ENCODE measurements at regions not wholly inside any gene's neighbourhood (a gene's known extent, or its start where the extent isn't known, plus 50 kb on each side); places are given as distances from the start of the nearest gene placed in this dataset.

GRCh38 chr5:119864286-119864685 lies 234.9 kb downstream of the FAM170A start:
- ChIA-PET POLR2A (no interaction called here), CTCF (no interaction called here)
- H3K36me3 Mint-ChIP-seq: no peaks in the 10 kb centered on the region
- H3K9me3 Mint-ChIP-seq: peaks cover 7% of the 10 kb centered on the region
- no peaks in the 10 kb centered on the region for H3K27me3 Mint-ChIP-seq
- intact Hi-C loops (cut with micrococcal nuclease): no loop called here
- no peak overlapping the region for H3K4me3 Mint-ChIP-seq
- H3K27ac Mint-ChIP-seq: no peak overlapping the region
- no peaks in the 10 kb centered on the region for H3K4me1 Mint-ChIP-seq (ENCODE audit: low read depth)
- DNase-seq: no peak

GRCh38 chr5:119873611-119874010 lies 244.3 kb downstream of the FAM170A start:
- no peaks in the 10 kb centered on the region for H3K36me3 Mint-ChIP-seq
- ChIA-PET CTCF (no interaction called here), POLR2A (no interaction called here)

GRCh38 chr5:119876522-119876921 lies 247.2 kb downstream of the FAM170A start:
- no peaks in the 10 kb centered on the region for H3K9me3 Mint-ChIP-seq
- ChIA-PET POLR2A (no interaction called here), CTCF (no interaction called here)
- H3K27me3 Mint-ChIP-seq: no peaks in the 10 kb centered on the region
- intact Hi-C loops (cut with micrococcal nuclease): no loop called here
- no peaks in the 10 kb centered on the region for H3K4me1 Mint-ChIP-seq (ENCODE audit: low read depth)
- H3K27ac Mint-ChIP-seq: no peak overlapping the region
- no peaks in the 10 kb centered on the region for H3K36me3 Mint-ChIP-seq
- no peak for DNase-seq
- H3K4me3 Mint-ChIP-seq: no peak overlapping the region

More at GRCh38 chr5:119873611-119874010, 244.3 kb downstream of the FAM170A start:
- no peak for DNase-seq
- intact Hi-C loops (cut with micrococcal nuclease): no loop called here
- Mint-ChIP-seq H3K27ac (no peak overlapping the region), H3K9me3 (no peaks in the 10 kb centered on the region), H3K4me3 (no peak overlapping the region), H3K4me1 (ENCODE audit: low read depth) (no peaks in the 10 kb centered on the region), H3K27me3 (no peaks in the 10 kb centered on the region)

GRCh38 chr5:119878712-119879111 lies 249.4 kb downstream of the FAM170A start:
- Mint-ChIP-seq H3K4me3 (no peak overlapping the region), H3K4me1 (ENCODE audit: low read depth) (no peaks in the 10 kb centered on the region), H3K36me3 (no peaks in the 10 kb centered on the region), H3K9me3 (no peaks in the 10 kb centered on the region), H3K27me3 (no peaks in the 10 kb centered on the region), H3K27ac (no peak overlapping the region)
- CTCF ChIA-PET: no interaction called here
- POLR2A ChIA-PET: no interaction called here
- intact Hi-C loops (cut with micrococcal nuclease): no loop called here
- no peak for DNase-seq

GRCh38 chr5:119879446-119879845 lies 250.1 kb downstream of the FAM170A start:
- no peak overlapping the region for H3K27ac Mint-ChIP-seq
- intact Hi-C loops (cut with micrococcal nuclease): no loop called here
- no peak for DNase-seq
- ChIA-PET POLR2A (no interaction called here), CTCF (no interaction called here)
- H3K36me3 Mint-ChIP-seq: no peaks in the 10 kb centered on the region
- no peaks in the 10 kb centered on the region for H3K27me3 Mint-ChIP-seq
- H3K9me3 Mint-ChIP-seq: no peaks in the 10 kb centered on the region
- no peaks in the 10 kb centered on the region for H3K4me1 Mint-ChIP-seq (ENCODE audit: low read depth)
- no peak overlapping the region for H3K4me3 Mint-ChIP-seq

- Mint-ChIP-seq H3K4me3 (no peak overlapping the region), H3K4me1 (ENCODE audit: low read depth) (no peaks in the 10 kb centered on the region), H3K27me3 (no peaks in the 10 kb centered on the region), H3K9me3 (no peaks in the 10 kb centered on the region), H3K36me3 (no peaks in the 10 kb centered on the region), H3K27ac (no peak overlapping the region)
- intact Hi-C loops (cut with micrococcal nuclease): no loop called here
- DNase-seq: no peak
- ChIA-PET CTCF (no interaction called here), POLR2A (no interaction called here)
Measured at GRCh38 chr5:119895066-119895465, 265.7 kb downstream of the FAM170A start.

- no peak overlapping the region for H3K4me3 Mint-ChIP-seq
- POLR2A ChIA-PET: no interaction called here
- no peaks in the 10 kb centered on the region for H3K4me1 Mint-ChIP-seq (ENCODE audit: low read depth)
- CTCF ChIA-PET: no interaction called here
- H3K27ac Mint-ChIP-seq: no peak overlapping the region
- H3K9me3 Mint-ChIP-seq: no peaks in the 10 kb centered on the region
- intact Hi-C loops (cut with micrococcal nuclease): no loop called here
- H3K36me3 Mint-ChIP-seq: no peaks in the 10 kb centered on the region
- H3K27me3 Mint-ChIP-seq: no peaks in the 10 kb centered on the region
- no peak for DNase-seq
Measured at GRCh38 chr5:119896826-119897536, 267.6 kb downstream of the FAM170A start.

GRCh38 chr5:119897537-119898370 lies 268.4 kb downstream of the FAM170A start:
- no peak for DNase-seq
- ChIA-PET CTCF (no interaction called here), POLR2A (no interaction called here)
- Mint-ChIP-seq H3K36me3 (no peaks in the 10 kb centered on the region), H3K4me3 (no peak overlapping the region), H3K9me3 (no peaks in the 10 kb centered on the region), H3K4me1 (ENCODE audit: low read depth) (no peaks in the 10 kb centered on the region), H3K27ac (no peak overlapping the region), H3K27me3 (no peaks in the 10 kb centered on the region)
- intact Hi-C loops (cut with micrococcal nuclease): no loop called here

- no peaks in the 10 kb centered on the region for H3K27me3 Mint-ChIP-seq
- no peaks in the 10 kb centered on the region for H3K4me1 Mint-ChIP-seq (ENCODE audit: low read depth)
- no peaks in the 10 kb centered on the region for H3K9me3 Mint-ChIP-seq
- H3K4me3 Mint-ChIP-seq: no peak overlapping the region
- H3K36me3 Mint-ChIP-seq: no peaks in the 10 kb centered on the region
- no peak for DNase-seq
- H3K27ac Mint-ChIP-seq: no peak overlapping the region
- intact Hi-C loops (cut with micrococcal nuclease): no loop called here
- CTCF ChIA-PET: no interaction called here
- POLR2A ChIA-PET: no interaction called here
Measured at GRCh38 chr5:119899981-119900380, 270.6 kb downstream of the FAM170A start.

- intact Hi-C loops (cut with micrococcal nuclease): no loop called here
- H3K27ac Mint-ChIP-seq: no peak overlapping the region
- ChIA-PET CTCF (interaction anchor here (0.6 kb wide), 1 partner anchor 129 kb away, joined by 3 read pairs; no protein-coding TSS in a partner anchor), POLR2A (no interaction called here)
- no peaks in the 10 kb centered on the region for H3K36me3 Mint-ChIP-seq
- no peak for DNase-seq
- H3K4me1 Mint-ChIP-seq (ENCODE audit: low read depth): no peaks in the 10 kb centered on the region
- no peaks in the 10 kb centered on the region for H3K9me3 Mint-ChIP-seq
- H3K4me3 Mint-ChIP-seq: no peak overlapping the region
- no peaks in the 10 kb centered on the region for H3K27me3 Mint-ChIP-seq
Measured at GRCh38 chr5:119902593-119902992, 273.2 kb downstream of the FAM170A start.

- no peak overlapping the region for H3K27ac Mint-ChIP-seq
- no peak overlapping the region for H3K4me3 Mint-ChIP-seq
- no peaks in the 10 kb centered on the region for H3K27me3 Mint-ChIP-seq
- H3K36me3 Mint-ChIP-seq: no peaks in the 10 kb centered on the region
- ChIA-PET POLR2A (no interaction called here), CTCF (no interaction called here)
- intact Hi-C loops (cut with micrococcal nuclease): no loop called here
- H3K9me3 Mint-ChIP-seq: peaks cover 3% of the 10 kb centered on the region
- H3K4me1 Mint-ChIP-seq (ENCODE audit: low read depth): no peaks in the 10 kb centered on the region
- DNase-seq: no peak
Measured at GRCh38 chr5:119913425-119913824, 284.1 kb downstream of the FAM170A start.

GRCh38 chr5:119919279-119919678 lies 289.9 kb downstream of the FAM170A start:
- no peak for DNase-seq
- ChIA-PET CTCF (no interaction called here), POLR2A (no interaction called here)

GRCh38 chr5:119926301-119926700 lies 296.9 kb downstream of the FAM170A start:
- Mint-ChIP-seq H3K36me3 (no peaks in the 10 kb centered on the region), H3K9me3 (no peaks in the 10 kb centered on the region), H3K4me1 (ENCODE audit: low read depth) (no peaks in the 10 kb centered on the region), H3K27ac (no peak overlapping the region), H3K4me3 (no peak overlapping the region), H3K27me3 (no peaks in the 10 kb centered on the region)
- intact Hi-C loops (cut with micrococcal nuclease): no loop called here
- ChIA-PET POLR2A (no interaction called here), CTCF (no interaction called here)
- DNase-seq: no peak

More at GRCh38 chr5:119919279-119919678, 289.9 kb downstream of the FAM170A start:
- intact Hi-C loops (cut with micrococcal nuclease): no loop called here
- Mint-ChIP-seq H3K27ac (no peak overlapping the region), H3K27me3 (no peaks in the 10 kb centered on the region), H3K4me1 (ENCODE audit: low read depth) (no peaks in the 10 kb centered on the region), H3K9me3 (no peaks in the 10 kb centered on the region), H3K36me3 (no peaks in the 10 kb centered on the region), H3K4me3 (no peak overlapping the region)
